ENCODE measurements at regions not wholly inside any gene's neighbourhood (a gene's known extent, or its start where the extent isn't known, plus 50 kb on each side); places are given as distances from the start of the nearest gene placed in this dataset.

- H3K9ac ChIP-seq (ENCODE audit: low read length): no peak overlapping the region
- no peaks in the 10 kb centered on the region for H3K79me2 ChIP-seq (ENCODE audit: insufficient read depth, low read length)
- H3K36me3 ChIP-seq (ENCODE audit: insufficient read depth, low read length): no peaks in the 10 kb centered on the region
- H3K9me2 ChIP-seq (ENCODE audit: low read depth, low read length): no peaks in the 10 kb centered on the region
- H4K20me1 ChIP-seq (ENCODE audit: insufficient read depth, low read length): no peaks in the 10 kb centered on the region
- H3K4me2 ChIP-seq (ENCODE audit: low read length): no peak overlapping the region
- no peak overlapping the region for H3K4me3 ChIP-seq (ENCODE audit: low read depth, low read length, poor library complexity, severe bottlenecking)
- H2AFZ ChIP-seq (ENCODE audit: low read length): no peak overlapping the region
- H3K27me3 ChIP-seq (ENCODE audit: insufficient read depth, low read length): no peaks in the 10 kb centered on the region
- H3K27ac ChIP-seq (ENCODE audit: low read depth, low read length, poor library complexity, severe bottlenecking): no peak overlapping the region
- H3K4me1 ChIP-seq (ENCODE audit: insufficient read depth, low read length, severe bottlenecking): no peaks in the 10 kb centered on the region
- H3F3A ChIP-seq (ENCODE audit: insufficient read depth, low read length): no peaks in the 10 kb centered on the region
- no peaks in the 10 kb centered on the region for H3K9me3 ChIP-seq (ENCODE audit: low read length)
- TF ChIP-seq EZH2 (IDR thresholded peaks at IDR 0.05; ENCODE audit: borderline replicate concordance, low read length): no peak
- TF ChIP-seq CTCF (IDR thresholded peaks at IDR 0.05; ENCODE audit: low read length): no peak
Measured at GRCh38 chr18:67154979-67155378, 361.5 kb downstream of the DSEL start.

- Histone ChIP-seq H2AFZ (ENCODE audit: low read length) (no peak overlapping the region), H3K27ac (ENCODE audit: low read depth, low read length, poor library complexity, severe bottlenecking) (no peak overlapping the region), H3K4me2 (ENCODE audit: low read length) (no peak overlapping the region), H3K36me3 (ENCODE audit: insufficient read depth, low read length) (no peaks in the 10 kb centered on the region), H3K9me2 (ENCODE audit: low read depth, low read length) (no peaks in the 10 kb centered on the region; the same call in 1 of the 2 replicates), H3K4me1 (ENCODE audit: insufficient read depth, low read length, severe bottlenecking) (no peaks in the 10 kb centered on the region), H3K9ac (ENCODE audit: low read length) (no peak overlapping the region), H3K27me3 (ENCODE audit: insufficient read depth, low read length) (no peaks in the 10 kb centered on the region), H3K9me3 (ENCODE audit: low read length) (no peaks in the 10 kb centered on the region), H3F3A (ENCODE audit: insufficient read depth, low read length) (no peaks in the 10 kb centered on the region), H4K20me1 (ENCODE audit: insufficient read depth, low read length) (no peaks in the 10 kb centered on the region), H3K79me2 (ENCODE audit: insufficient read depth, low read length) (no peaks in the 10 kb centered on the region), H3K4me3 (ENCODE audit: low read depth, low read length, poor library complexity, severe bottlenecking) (no peak overlapping the region)
- no peak for TF ChIP-seq CTCF (IDR thresholded peaks at IDR 0.05; ENCODE audit: low read length)
- no peak for TF ChIP-seq EZH2 (IDR thresholded peaks at IDR 0.05; ENCODE audit: borderline replicate concordance, low read length)
Measured at GRCh38 chr18:67151366-67151765, 365.2 kb downstream of the DSEL start.

- Histone ChIP-seq H3K9me2 (ENCODE audit: low read depth, low read length) (no peaks in the 10 kb centered on the region; the same call in 1 of the 2 replicates), H3K4me3 (ENCODE audit: low read depth, low read length, poor library complexity, severe bottlenecking) (no peak overlapping the region), H3K9me3 (ENCODE audit: low read length) (no peaks in the 10 kb centered on the region), H3K4me2 (ENCODE audit: low read length) (no peak overlapping the region), H3K9ac (ENCODE audit: low read length) (no peak overlapping the region), H2AFZ (ENCODE audit: low read length) (no peak overlapping the region), H4K20me1 (ENCODE audit: insufficient read depth, low read length) (no peaks in the 10 kb centered on the region), H3K27ac (ENCODE audit: low read depth, low read length, poor library complexity, severe bottlenecking) (no peak overlapping the region), H3K79me2 (ENCODE audit: insufficient read depth, low read length) (no peaks in the 10 kb centered on the region), H3K27me3 (ENCODE audit: insufficient read depth, low read length) (no peaks in the 10 kb centered on the region), H3K36me3 (ENCODE audit: insufficient read depth, low read length) (no peaks in the 10 kb centered on the region), H3F3A (ENCODE audit: insufficient read depth, low read length) (no peaks in the 10 kb centered on the region), H3K4me1 (ENCODE audit: insufficient read depth, low read length, severe bottlenecking) (no peaks in the 10 kb centered on the region)
- TF ChIP-seq CTCF (IDR thresholded peaks at IDR 0.05; ENCODE audit: low read length) (no peak), EZH2 (IDR thresholded peaks at IDR 0.05; ENCODE audit: borderline replicate concordance, low read length) (no peak)
Measured at GRCh38 chr18:67145586-67146292, 370.8 kb downstream of the DSEL start.
